ENCODE measurements at regions not wholly inside any gene's neighbourhood (a gene's known extent, or its start where the extent isn't known, plus 50 kb on each side); places are given as distances from the start of the nearest gene placed in this dataset.

DNA sequence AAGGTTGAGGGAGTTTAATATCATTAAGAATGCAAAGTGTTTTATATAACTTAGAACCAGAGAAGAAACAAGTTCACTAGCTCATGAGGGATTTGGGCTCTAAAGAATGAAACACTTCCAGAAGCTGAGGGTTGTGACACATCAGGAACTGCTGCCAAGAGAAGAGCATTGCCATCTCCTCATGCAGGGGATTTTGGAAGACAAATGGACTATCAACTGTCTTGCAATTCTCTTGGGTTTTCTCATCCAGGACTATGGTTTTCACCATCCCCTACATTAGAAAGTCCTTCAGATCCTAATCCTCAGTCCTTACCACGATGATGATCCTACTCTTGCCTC lies 59.7 kb upstream of the KL start:
- no peaks in the 10 kb centered on the region for H3K9me3 Mint-ChIP-seq (ENCODE audit: unreplicated experiment)
- H3K36me3 Mint-ChIP-seq (ENCODE audit: insufficient read depth, unreplicated experiment) = no peaks in the 10 kb centered on the region
- no peak for DNase-seq (ENCODE audit: unreplicated experiment)
- H3K4me1 Mint-ChIP-seq (ENCODE audit: insufficient read depth, unreplicated experiment) = no peaks in the 10 kb centered on the region
- no peak overlapping the region for H3K4me3 Mint-ChIP-seq (ENCODE audit: unreplicated experiment)
- H3K27me3 Mint-ChIP-seq (ENCODE audit: insufficient read depth, unreplicated experiment) = peaks cover 13% of the 10 kb centered on the region
- ChIA-PET CTCF (interaction anchor here (0.5 to 0.6 kb wide), 3 partner anchors 40 to 405 kb away, joined by 3 to 4 read pairs (median 3); no protein-coding TSS in a partner anchor), POLR2A (interaction anchor here (1.4 kb wide), 1 partner anchor 13 kb away, joined by 3 read pairs; no protein-coding TSS in a partner anchor)
- intact Hi-C loops (cut with micrococcal nuclease) = no loop called here
- TF ChIP-seq, protein P1, sequence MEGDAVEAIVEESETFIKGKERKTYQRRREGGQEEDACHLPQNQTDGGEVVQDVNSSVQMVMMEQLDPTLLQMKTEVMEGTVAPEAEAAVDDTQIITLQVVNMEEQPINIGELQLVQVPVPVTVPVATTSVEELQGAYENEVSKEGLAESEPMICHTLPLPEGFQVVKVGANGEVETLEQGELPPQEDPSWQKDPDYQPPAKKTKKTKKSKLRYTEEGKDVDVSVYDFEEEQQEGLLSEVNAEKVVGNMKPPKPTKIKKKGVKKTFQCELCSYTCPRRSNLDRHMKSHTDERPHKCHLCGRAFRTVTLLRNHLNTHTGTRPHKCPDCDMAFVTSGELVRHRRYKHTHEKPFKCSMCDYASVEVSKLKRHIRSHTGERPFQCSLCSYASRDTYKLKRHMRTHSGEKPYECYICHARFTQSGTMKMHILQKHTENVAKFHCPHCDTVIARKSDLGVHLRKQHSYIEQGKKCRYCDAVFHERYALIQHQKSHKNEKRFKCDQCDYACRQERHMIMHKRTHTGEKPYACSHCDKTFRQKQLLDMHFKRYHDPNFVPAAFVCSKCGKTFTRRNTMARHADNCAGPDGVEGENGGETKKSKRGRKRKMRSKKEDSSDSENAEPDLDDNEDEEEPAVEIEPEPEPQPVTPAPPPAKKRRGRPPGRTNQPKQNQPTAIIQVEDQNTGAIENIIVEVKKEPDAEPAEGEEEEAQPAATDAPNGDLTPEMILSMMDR (IDR thresholded peaks at IDR 0.05; ENCODE audit: unreplicated experiment) = no peak
- H3K27ac Mint-ChIP-seq (ENCODE audit: low read depth, unreplicated experiment) = no peak overlapping the region
- no TSS peak for BruUV-seq (replicated peaks)

DNA sequence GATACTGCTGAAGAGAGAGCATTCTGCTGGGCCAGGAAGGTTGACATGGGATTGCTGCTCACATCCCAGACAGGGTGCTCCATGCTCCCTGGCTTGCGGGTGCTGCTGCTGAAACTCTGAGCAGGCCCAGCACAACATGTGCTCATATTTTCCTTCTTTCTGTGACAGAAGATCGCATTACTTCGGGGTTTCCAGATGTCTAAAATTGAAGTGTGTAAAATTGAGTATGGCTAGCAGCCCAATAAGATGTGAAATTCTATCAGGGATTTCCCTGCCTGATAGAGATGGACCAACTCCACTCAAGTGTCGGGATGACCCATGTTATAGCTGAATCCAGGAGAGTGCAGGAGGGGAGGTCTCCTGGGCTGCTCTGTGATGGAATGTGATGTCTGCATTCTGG lies 55.6 kb upstream of the KL start:
- H3K27me3 Mint-ChIP-seq (ENCODE audit: insufficient read depth, unreplicated experiment) = peaks cover 13% of the 10 kb centered on the region
- no peaks in the 10 kb centered on the region for H3K9me3 Mint-ChIP-seq (ENCODE audit: unreplicated experiment)
- CTCF ChIA-PET = no interaction called here
- POLR2A ChIA-PET = no interaction called here
- no peaks in the 10 kb centered on the region for H3K36me3 Mint-ChIP-seq (ENCODE audit: insufficient read depth, unreplicated experiment)
- DNase-seq (ENCODE audit: unreplicated experiment) = no peak
- TF ChIP-seq, protein P1 (IDR thresholded peaks at IDR 0.05; ENCODE audit: unreplicated experiment) = no peak
- BruUV-seq (replicated peaks) = no TSS peak
- H3K27ac Mint-ChIP-seq (ENCODE audit: low read depth, unreplicated experiment) = no peak overlapping the region
- H3K4me3 Mint-ChIP-seq (ENCODE audit: unreplicated experiment) = no peak overlapping the region
- H3K4me1 Mint-ChIP-seq (ENCODE audit: insufficient read depth, unreplicated experiment) = no peaks in the 10 kb centered on the region
- intact Hi-C loops (cut with micrococcal nuclease) = no loop called here

DNA sequence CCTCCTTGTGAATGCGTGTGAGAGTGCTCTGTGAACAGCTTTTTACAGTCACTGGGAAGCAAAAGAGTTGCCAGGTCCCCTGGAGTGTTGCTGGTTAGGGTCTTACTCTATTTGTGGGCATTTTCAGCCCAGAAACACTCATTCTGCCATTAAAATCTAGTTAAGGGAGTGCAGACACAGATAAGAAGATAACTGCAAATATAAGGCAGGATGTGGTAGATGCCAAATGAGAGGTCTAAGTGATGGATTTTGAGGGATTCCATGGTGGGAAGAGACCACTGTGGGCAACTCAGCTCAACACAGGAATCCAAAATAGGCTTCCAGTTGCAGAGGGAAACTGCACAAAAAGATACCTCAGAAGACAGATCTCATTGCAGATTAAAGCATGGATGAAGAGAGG lies 54.5 kb upstream of the KL start:
- H3K27me3 Mint-ChIP-seq (ENCODE audit: insufficient read depth, unreplicated experiment) = peaks cover 11% of the 10 kb centered on the region
- no peaks in the 10 kb centered on the region for H3K4me1 Mint-ChIP-seq (ENCODE audit: insufficient read depth, unreplicated experiment)
- H3K9me3 Mint-ChIP-seq (ENCODE audit: unreplicated experiment) = no peaks in the 10 kb centered on the region
- no peak for DNase-seq (ENCODE audit: unreplicated experiment)
- CTCF ChIA-PET = no interaction called here
- no peaks in the 10 kb centered on the region for H3K36me3 Mint-ChIP-seq (ENCODE audit: insufficient read depth, unreplicated experiment)
- POLR2A ChIA-PET = interaction anchor here (0.8 kb wide), 1 partner anchor 10 kb away, joined by 3 read pairs; no protein-coding TSS in a partner anchor
- no TSS peak for BruUV-seq (replicated peaks)
- no peak overlapping the region for H3K4me3 Mint-ChIP-seq (ENCODE audit: unreplicated experiment)
- H3K27ac Mint-ChIP-seq (ENCODE audit: low read depth, unreplicated experiment) = no peak overlapping the region
- intact Hi-C loops (cut with micrococcal nuclease) = no loop called here
- TF ChIP-seq, protein P1 (IDR thresholded peaks at IDR 0.05; ENCODE audit: unreplicated experiment) = no peak

DNA sequence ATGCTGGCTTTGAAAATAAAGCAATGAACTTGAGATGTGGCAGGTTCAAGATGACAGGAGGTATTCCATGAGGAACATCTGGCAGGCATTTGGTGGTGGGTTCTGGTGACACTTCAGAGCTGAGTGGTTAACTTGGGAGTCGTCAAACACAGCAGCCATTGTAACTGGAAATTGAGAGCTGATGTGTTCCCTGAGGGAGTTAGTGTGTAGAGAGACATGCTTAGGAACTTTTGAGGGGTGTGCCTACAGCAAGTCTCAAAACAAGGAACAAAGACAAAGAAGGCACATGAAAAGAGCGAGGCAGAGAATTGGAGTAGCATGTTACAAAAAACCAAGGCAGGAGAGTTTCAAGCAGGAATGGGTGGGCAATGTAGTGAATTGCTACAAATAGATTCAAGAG lies 53.9 kb upstream of the KL start:
- peaks cover 5% of the 10 kb centered on the region for H3K27me3 Mint-ChIP-seq (ENCODE audit: insufficient read depth, unreplicated experiment)
- no TSS peak for BruUV-seq (replicated peaks)
- intact Hi-C loops (cut with micrococcal nuclease) = no loop called here
- no peaks in the 10 kb centered on the region for H3K36me3 Mint-ChIP-seq (ENCODE audit: insufficient read depth, unreplicated experiment)
- no peak for DNase-seq (ENCODE audit: unreplicated experiment)
- no peaks in the 10 kb centered on the region for H3K9me3 Mint-ChIP-seq (ENCODE audit: unreplicated experiment)
- ChIA-PET POLR2A (interaction anchor here (0.8 kb wide), 1 partner anchor 10 kb away, joined by 3 read pairs; no protein-coding TSS in a partner anchor), CTCF (no interaction called here)
- no peak overlapping the region for H3K4me3 Mint-ChIP-seq (ENCODE audit: unreplicated experiment)
- no peaks in the 10 kb centered on the region for H3K4me1 Mint-ChIP-seq (ENCODE audit: insufficient read depth, unreplicated experiment)
- H3K27ac Mint-ChIP-seq (ENCODE audit: low read depth, unreplicated experiment) = no peak overlapping the region
- TF ChIP-seq, protein P1 (IDR thresholded peaks at IDR 0.05; ENCODE audit: unreplicated experiment) = no peak

Data from MCF 10A (cell line).